Loucy (cell line): ENCODE measurements at regions not wholly inside any gene's neighbourhood (a gene's known extent, or its start where the extent isn't known, plus 50 kb on each side); places are given as distances from the start of the nearest gene placed in this dataset.

Experiments used
- H2AFZ ChIP-seq: fragments of 200-600 bp; sonication (generic); 2 replicates; pipeline ENCODE4 v1.6.0; 2016; ENCODE audit warnings: antibody characterized with exemption, mild to moderate bottlenecking, low read length, moderate library complexity
- H3F3A ChIP-seq: fragments of 200-600 bp; 2 replicates; pipeline ENCODE4 v1.6.0; 2016; ENCODE audit warnings: antibody characterized with exemption, low read depth, mild to moderate bottlenecking
- H3K27me3 ChIP-seq: fragments of 200-600 bp; sonication (generic); 2 replicates; pipeline ENCODE4 v1.6.1; 2014; ENCODE audit warnings: low read length, mild to moderate bottlenecking; ENCODE audit not compliant: insufficient read depth, poor library complexity, severe bottlenecking
- H3K36me3 ChIP-seq: fragments of 200-600 bp; sonication (generic); 2 replicates; pipeline ENCODE4 v1.6.1; 2016; ENCODE audit warnings: low read length; ENCODE audit not compliant: insufficient read depth
- H3K4me1 ChIP-seq: fragments of 200-600 bp; sonication (generic); 2 replicates; pipeline ENCODE4 v1.5.1; 2014; ENCODE audit warnings: low read length, mild to moderate bottlenecking; ENCODE audit not compliant: insufficient read depth, poor library complexity, severe bottlenecking
- H3K4me2 ChIP-seq: fragments of 200-600 bp; sonication (generic); 2 replicates; pipeline ENCODE4 v1.6.0; 2014; ENCODE audit warnings: antibody characterized with exemption, low read length, low read depth, mild to moderate bottlenecking; ENCODE audit not compliant: poor library complexity, severe bottlenecking
- H3K4me3 ChIP-seq: fragments of 200-600 bp; sonication (generic); 2 replicates; pipeline ENCODE4 v1.5.1; 2014; ENCODE audit warnings: low read length, mild to moderate bottlenecking, mixed read lengths; ENCODE audit not compliant: poor library complexity, severe bottlenecking
- H3K79me2 ChIP-seq: fragments of 200-600 bp; sonication (generic); 2 replicates; pipeline ENCODE4 v1.6.1; 2014; ENCODE audit warnings: low read length; ENCODE audit not compliant: insufficient read depth
- H3K9ac ChIP-seq: fragments of 200-600 bp; sonication (generic); 2 replicates; pipeline ENCODE4 v1.6.0; 2014; ENCODE audit warnings: mild to moderate bottlenecking, low read depth, low read length, moderate library complexity; ENCODE audit not compliant: poor library complexity, severe bottlenecking
- H3K9me2 ChIP-seq: fragments of 200-600 bp; sonication (generic); replicated peaks from 2 replicates; pipeline ENCODE4 v1.6.1; 2016; ENCODE audit warnings: low read depth, low read length, mixed read lengths
- H3K9me3 ChIP-seq: fragments of 200-600 bp; sonication (generic); 2 replicates; pipeline ENCODE4 v1.6.1; 2014; ENCODE audit warnings: mild to moderate bottlenecking, antibody characterized with exemption, low read length, low read depth; ENCODE audit not compliant: insufficient read depth
- H4K20me1 ChIP-seq: fragments of 200-600 bp; sonication (generic); 2 replicates; pipeline ENCODE4 v1.6.0; 2014; ENCODE audit warnings: antibody characterized with exemption, low read length, mild to moderate bottlenecking; ENCODE audit not compliant: insufficient read depth, poor library complexity, severe bottlenecking
- EZH2phosphoT487 ChIP-seq: fragments of 200-600 bp; IDR thresholded peaks from 2 replicates; pipeline ENCODE4 v1.6.1; 2018; ENCODE audit warnings: antibody characterized with exemption, mild to moderate bottlenecking, moderate library complexity, borderline replicate concordance
- TF ChIP-seq, protein P1 (sequence below): fragments of 200-600 bp; sonication (generic); conservative IDR thresholded peaks from 2 replicates; pipeline ENCODE4 v1.5.1; 2014; ENCODE audit warnings: mild to moderate bottlenecking, antibody characterized with exemption, low read length

GRCh38 chr4:181272422-181272821, 970.8 kb upstream of the TENM3 start:
- Histone ChIP-seq H4K20me1 (no peaks in the 10 kb centered on the region), H3K79me2 (no peaks in the 10 kb centered on the region), H3K36me3 (no peaks in the 10 kb centered on the region), H3F3A (no peaks in the 10 kb centered on the region), H3K4me1 (no peaks in the 10 kb centered on the region), H3K9me3 (0 out of 2 replicates have a peak, but pooled peaks cover 4% of the 10 kb centered on the region), H3K4me3 (no peak overlapping the region), H3K9me2 (no peaks in the 10 kb centered on the region), H3K4me2 (no peak overlapping the region), H2AFZ (no peak overlapping the region), H3K9ac (no peak overlapping the region), H3K27me3 (no peaks in the 10 kb centered on the region)
- TF ChIP-seq EZH2phosphoT487 = no peak
- TF ChIP-seq, protein P1, sequence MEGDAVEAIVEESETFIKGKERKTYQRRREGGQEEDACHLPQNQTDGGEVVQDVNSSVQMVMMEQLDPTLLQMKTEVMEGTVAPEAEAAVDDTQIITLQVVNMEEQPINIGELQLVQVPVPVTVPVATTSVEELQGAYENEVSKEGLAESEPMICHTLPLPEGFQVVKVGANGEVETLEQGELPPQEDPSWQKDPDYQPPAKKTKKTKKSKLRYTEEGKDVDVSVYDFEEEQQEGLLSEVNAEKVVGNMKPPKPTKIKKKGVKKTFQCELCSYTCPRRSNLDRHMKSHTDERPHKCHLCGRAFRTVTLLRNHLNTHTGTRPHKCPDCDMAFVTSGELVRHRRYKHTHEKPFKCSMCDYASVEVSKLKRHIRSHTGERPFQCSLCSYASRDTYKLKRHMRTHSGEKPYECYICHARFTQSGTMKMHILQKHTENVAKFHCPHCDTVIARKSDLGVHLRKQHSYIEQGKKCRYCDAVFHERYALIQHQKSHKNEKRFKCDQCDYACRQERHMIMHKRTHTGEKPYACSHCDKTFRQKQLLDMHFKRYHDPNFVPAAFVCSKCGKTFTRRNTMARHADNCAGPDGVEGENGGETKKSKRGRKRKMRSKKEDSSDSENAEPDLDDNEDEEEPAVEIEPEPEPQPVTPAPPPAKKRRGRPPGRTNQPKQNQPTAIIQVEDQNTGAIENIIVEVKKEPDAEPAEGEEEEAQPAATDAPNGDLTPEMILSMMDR = no peak

GRCh38 chr4:181278941-181279340, 964.3 kb upstream of the TENM3 start:
- H3K27me3 ChIP-seq = no peaks in the 10 kb centered on the region
- H3K9me2 ChIP-seq = no peaks in the 10 kb centered on the region
- H3K9ac ChIP-seq = no peak overlapping the region
- no peak overlapping the region for H2AFZ ChIP-seq
- no peaks in the 10 kb centered on the region for H4K20me1 ChIP-seq
- H3K4me3 ChIP-seq = no peak overlapping the region
- no peaks in the 10 kb centered on the region for H3F3A ChIP-seq
- TF ChIP-seq, protein P1 = no peak
- no peak for TF ChIP-seq EZH2phosphoT487
- no peak overlapping the region for H3K4me2 ChIP-seq
- no peaks in the 10 kb centered on the region for H3K4me1 ChIP-seq
- no peaks in the 10 kb centered on the region for H3K79me2 ChIP-seq
- 0 out of 2 replicates have a peak, but pooled peaks cover 4% of the 10 kb centered on the region for H3K9me3 ChIP-seq
- H3K36me3 ChIP-seq = no peaks in the 10 kb centered on the region

GRCh38 chr4:181281451-181281850, 961.8 kb upstream of the TENM3 start:
- H3F3A ChIP-seq = no peaks in the 10 kb centered on the region
- no peak overlapping the region for H3K4me2 ChIP-seq
- no peak overlapping the region for H3K9ac ChIP-seq
- no peaks in the 10 kb centered on the region for H3K27me3 ChIP-seq
- no peak for TF ChIP-seq EZH2phosphoT487
- TF ChIP-seq, protein P1 = no peak
- no peaks in the 10 kb centered on the region for H3K79me2 ChIP-seq
- no peaks in the 10 kb centered on the region for H4K20me1 ChIP-seq
- H3K4me1 ChIP-seq = no peaks in the 10 kb centered on the region
- no peak overlapping the region for H3K4me3 ChIP-seq
- H3K9me2 ChIP-seq = no peaks in the 10 kb centered on the region
- H3K9me3 ChIP-seq = 0 out of 2 replicates have a peak, but pooled peaks cover 4% of the 10 kb centered on the region
- no peaks in the 10 kb centered on the region for H3K36me3 ChIP-seq
- H2AFZ ChIP-seq = no peak overlapping the region
